SK-N-SH treated with all-trans-retinoic acid at 6 μM for 48 hours (cell line): ENCODE measurements at regions not wholly inside any gene's neighbourhood (a gene's known extent, or its start where the extent isn't known, plus 50 kb on each side); places are given as distances from the start of the nearest gene placed in this dataset.

Source experiments
- ARNTL ChIP-seq: fragments of 450-650 bp; formaldehyde crosslinking; IDR thresholded peaks from 2 replicates; pipeline ENCODE4 v1.5.0; 2020; ENCODE audit warnings: low read depth, mild to moderate bottlenecking, moderate library complexity, borderline replicate concordance
- ESRRG ChIP-seq: fragments of 250-450 bp; sonication (Bioruptor Pico); IDR thresholded peaks from 2 replicates; pipeline ENCODE4 v1.6.1; 2021; ENCODE audit warnings: mild to moderate bottlenecking
- ZNF8 ChIP-seq: fragments of 450-650 bp; formaldehyde crosslinking; IDR thresholded peaks from 2 replicates; pipeline ENCODE4 v1.5.0; 2020; ENCODE audit warnings: mild to moderate bottlenecking, moderate library complexity
- TF ChIP-seq, protein P1 (sequence below): fragments of 250-450 bp; sonication (Bioruptor Pico); IDR thresholded peaks from 2 replicates; pipeline ENCODE4 v1.5.1; 2020; ENCODE audit warnings: low read depth, mild to moderate bottlenecking, moderate library complexity
- TF ChIP-seq, protein P2 (sequence below): fragments of 250-450 bp; sonication (Bioruptor Pico); IDR thresholded peaks from 2 replicates; pipeline ENCODE4 v1.8.0; 2020; ENCODE audit warnings: mild to moderate bottlenecking, moderate library complexity, borderline replicate concordance

DNA sequence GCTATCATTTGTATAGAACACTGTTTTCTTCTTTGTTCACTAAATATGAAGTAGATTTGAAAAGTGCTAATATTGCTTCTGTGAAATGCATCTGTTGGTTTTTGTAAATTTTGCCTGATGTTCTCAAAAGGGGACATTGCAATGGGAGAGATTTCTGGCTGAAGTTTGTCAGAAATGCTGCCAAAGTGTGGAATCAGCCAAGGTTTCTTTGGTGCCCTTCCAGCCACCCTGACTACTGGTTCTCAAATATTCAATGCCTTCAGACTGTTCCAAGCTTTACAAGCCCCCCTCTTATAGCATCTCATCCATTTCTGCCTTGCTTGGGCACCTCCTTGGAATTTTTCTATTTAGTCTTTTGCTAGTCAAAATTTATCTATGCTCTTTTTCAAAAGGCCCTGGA is 60.6 kb upstream of the TMLHE start:
- no peak for TF ChIP-seq ARNTL (CRISPR knock-in tag)
- TF ChIP-seq ZNF8 (CRISPR knock-in tag) = no peak
- TF ChIP-seq, protein P1, sequence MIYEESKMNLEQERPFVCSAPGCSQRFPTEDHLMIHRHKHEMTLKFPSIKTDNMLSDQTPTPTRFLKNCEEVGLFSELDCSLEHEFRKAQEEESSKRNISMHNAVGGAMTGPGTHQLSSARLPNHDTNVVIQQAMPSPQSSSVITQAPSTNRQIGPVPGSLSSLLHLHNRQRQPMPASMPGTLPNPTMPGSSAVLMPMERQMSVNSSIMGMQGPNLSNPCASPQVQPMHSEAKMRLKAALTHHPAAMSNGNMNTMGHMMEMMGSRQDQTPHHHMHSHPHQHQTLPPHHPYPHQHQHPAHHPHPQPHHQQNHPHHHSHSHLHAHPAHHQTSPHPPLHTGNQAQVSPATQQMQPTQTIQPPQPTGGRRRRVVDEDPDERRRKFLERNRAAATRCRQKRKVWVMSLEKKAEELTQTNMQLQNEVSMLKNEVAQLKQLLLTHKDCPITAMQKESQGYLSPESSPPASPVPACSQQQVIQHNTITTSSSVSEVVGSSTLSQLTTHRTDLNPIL (CRISPR knock-in tag) = no peak
- TF ChIP-seq ESRRG (CRISPR knock-in tag) = no peak
- TF ChIP-seq, protein P2, sequence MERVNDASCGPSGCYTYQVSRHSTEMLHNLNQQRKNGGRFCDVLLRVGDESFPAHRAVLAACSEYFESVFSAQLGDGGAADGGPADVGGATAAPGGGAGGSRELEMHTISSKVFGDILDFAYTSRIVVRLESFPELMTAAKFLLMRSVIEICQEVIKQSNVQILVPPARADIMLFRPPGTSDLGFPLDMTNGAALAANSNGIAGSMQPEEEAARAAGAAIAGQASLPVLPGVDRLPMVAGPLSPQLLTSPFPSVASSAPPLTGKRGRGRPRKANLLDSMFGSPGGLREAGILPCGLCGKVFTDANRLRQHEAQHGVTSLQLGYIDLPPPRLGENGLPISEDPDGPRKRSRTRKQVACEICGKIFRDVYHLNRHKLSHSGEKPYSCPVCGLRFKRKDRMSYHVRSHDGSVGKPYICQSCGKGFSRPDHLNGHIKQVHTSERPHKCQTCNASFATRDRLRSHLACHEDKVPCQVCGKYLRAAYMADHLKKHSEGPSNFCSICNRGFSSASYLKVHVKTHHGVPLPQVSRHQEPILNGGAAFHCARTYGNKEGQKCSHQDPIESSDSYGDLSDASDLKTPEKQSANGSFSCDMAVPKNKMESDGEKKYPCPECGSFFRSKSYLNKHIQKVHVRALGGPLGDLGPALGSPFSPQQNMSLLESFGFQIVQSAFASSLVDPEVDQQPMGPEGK = no peak
